ENCODE measurements at regions not wholly inside any gene's neighbourhood (a gene's known extent, or its start where the extent isn't known, plus 50 kb on each side); places are given as distances from the start of the nearest gene placed in this dataset.

GRCh38 chr6:21738180-21739094 is 144.9 kb downstream of the SOX4 start:
- peak overlapping the region; percentile 17 for H3K4me3 Mint-ChIP-seq
- Histone ChIP-seq H3K4me3 (ENCODE audit: low read length) (no peak overlapping the region), H3K9me3 (ENCODE audit: control insufficient read depth, low read length) (no peaks in the 10 kb centered on the region), H3K9ac (ENCODE audit: extremely low read depth, low read length, poor library complexity, severe bottlenecking) (no peak overlapping the region), H3K36me3 (ENCODE audit: control insufficient read depth, insufficient read depth, low read length) (peaks cover 22% of the 10 kb centered on the region), H3K27ac (ENCODE audit: low read depth, low read length) (no peak overlapping the region), H3K27me3 (ENCODE audit: control insufficient read depth, insufficient read depth, low read length, poor library complexity, severe bottlenecking) (no peaks in the 10 kb centered on the region), H3K4me1 (ENCODE audit: control insufficient read depth, insufficient read depth, low read length) (peaks cover 33% of the 10 kb centered on the region)
- no peak for DNase-seq
- H3K27me3 Mint-ChIP-seq (ENCODE audit: insufficient read depth): no peaks in the 10 kb centered on the region
- 89 to 100% methylated on average over 2 to 5 of the region's 5 CpGs for WGBS, 2 experiments (ENCODE audit: insufficient coverage in 1 of 2, insufficient read length in 1 of 2)
- TF ChIP-seq CTCF (conservative IDR thresholded peaks at IDR 0.05): no peak
- no peaks in the 10 kb centered on the region for H3K9me3 Mint-ChIP-seq
- peaks cover 10% of the 10 kb centered on the region for H3K36me3 Mint-ChIP-seq (ENCODE audit: low read depth)
- peak overlapping the region; percentile 79 for H3K27ac Mint-ChIP-seq
- H3K4me1 Mint-ChIP-seq: peaks cover 75% of the 10 kb centered on the region

GRCh38 chr6:21739241-21739640 is 145.7 kb downstream of the SOX4 start:
- Mint-ChIP-seq H3K27ac (peak overlapping the region; percentile 93), H3K27me3 (ENCODE audit: insufficient read depth) (no peaks in the 10 kb centered on the region), H3K36me3 (ENCODE audit: low read depth) (peaks cover 14% of the 10 kb centered on the region), H3K4me1 (peaks cover 70% of the 10 kb centered on the region), H3K9me3 (no peaks in the 10 kb centered on the region), H3K4me3 (peak overlapping the region; percentile 38)
- H3K4me1 ChIP-seq (ENCODE audit: control insufficient read depth, insufficient read depth, low read length): peaks cover 32% of the 10 kb centered on the region
- no peak for DNase-seq
- H3K4me3 ChIP-seq (ENCODE audit: low read length): peak overlapping the region; percentile 76
- no peak for TF ChIP-seq CTCF (conservative IDR thresholded peaks at IDR 0.05)
- H3K36me3 ChIP-seq (ENCODE audit: control insufficient read depth, insufficient read depth, low read length): peaks cover 17% of the 10 kb centered on the region
- no peaks in the 10 kb centered on the region for H3K9me3 ChIP-seq (ENCODE audit: control insufficient read depth, low read length)
- H3K27me3 ChIP-seq (ENCODE audit: control insufficient read depth, insufficient read depth, low read length, poor library complexity, severe bottlenecking): no peaks in the 10 kb centered on the region
- no peak overlapping the region for H3K27ac ChIP-seq (ENCODE audit: low read depth, low read length)
- WGBS, 2 experiments (ENCODE audit: insufficient coverage in 1 of 2, insufficient read length in 1 of 2): 76 to 92% methylated on average over 2 of the region's 2 CpGs
- H3K9ac ChIP-seq (ENCODE audit: extremely low read depth, low read length, poor library complexity, severe bottlenecking): no peak overlapping the region

GRCh38 chr6:21739838-21740237 is 146.3 kb downstream of the SOX4 start:
- DNase-seq: peak; percentile 70
- peak overlapping the region; percentile 93 for H3K27ac Mint-ChIP-seq
- TF ChIP-seq CTCF (conservative IDR thresholded peaks at IDR 0.05): no peak
- no peaks in the 10 kb centered on the region for H3K27me3 Mint-ChIP-seq (ENCODE audit: insufficient read depth)
- Histone ChIP-seq H3K4me3 (ENCODE audit: low read length) (peak overlapping the region; percentile 76), H3K9ac (ENCODE audit: extremely low read depth, low read length, poor library complexity, severe bottlenecking) (peak overlapping the region; percentile 70), H3K4me1 (ENCODE audit: control insufficient read depth, insufficient read depth, low read length) (peaks cover 32% of the 10 kb centered on the region), H3K27me3 (ENCODE audit: control insufficient read depth, insufficient read depth, low read length, poor library complexity, severe bottlenecking) (no peaks in the 10 kb centered on the region), H3K36me3 (ENCODE audit: control insufficient read depth, insufficient read depth, low read length) (peaks cover 19% of the 10 kb centered on the region), H3K27ac (ENCODE audit: low read depth, low read length) (peak overlapping the region; percentile 89), H3K9me3 (ENCODE audit: control insufficient read depth, low read length) (no peaks in the 10 kb centered on the region)
- H3K4me1 Mint-ChIP-seq: peaks cover 70% of the 10 kb centered on the region
- H3K36me3 Mint-ChIP-seq (ENCODE audit: low read depth): peaks cover 14% of the 10 kb centered on the region
- peak overlapping the region; percentile 38 for H3K4me3 Mint-ChIP-seq
- H3K9me3 Mint-ChIP-seq: no peaks in the 10 kb centered on the region
- WGBS, 2 experiments (ENCODE audit: insufficient coverage in 1 of 2, insufficient read length in 1 of 2): 29 to 47% methylated on average over 3 to 5 of the region's 5 CpGs

Measured in endodermal cell (in vitro differentiated cells).